Fibroblast of pulmonary artery (primary cell): ENCODE measurements at regions not wholly inside any gene's neighbourhood (a gene's known extent, or its start where the extent isn't known, plus 50 kb on each side); places are given as distances from the start of the nearest gene placed in this dataset.

Experiments used
- DNase-seq: peaks from one replicate; pipeline ENCODE4 v3.0.0-alpha.2; 2010; ENCODE audit warnings: low read depth
- H3K4me3 ChIP-seq: replicated peaks from 2 replicates; pipeline ENCODE4 v1.5.1; 2011; ENCODE audit warnings: low read depth, mild to moderate bottlenecking, control low read depth, low read length, moderate library complexity
- TF ChIP-seq, protein P1 (sequence below): IDR thresholded peaks from 2 replicates; pipeline ENCODE4 v1.5.1; 2011; ENCODE audit warnings: mild to moderate bottlenecking, control low read depth, low read length, inconsistent platforms; ENCODE audit errors: missing control alignments

DNA sequence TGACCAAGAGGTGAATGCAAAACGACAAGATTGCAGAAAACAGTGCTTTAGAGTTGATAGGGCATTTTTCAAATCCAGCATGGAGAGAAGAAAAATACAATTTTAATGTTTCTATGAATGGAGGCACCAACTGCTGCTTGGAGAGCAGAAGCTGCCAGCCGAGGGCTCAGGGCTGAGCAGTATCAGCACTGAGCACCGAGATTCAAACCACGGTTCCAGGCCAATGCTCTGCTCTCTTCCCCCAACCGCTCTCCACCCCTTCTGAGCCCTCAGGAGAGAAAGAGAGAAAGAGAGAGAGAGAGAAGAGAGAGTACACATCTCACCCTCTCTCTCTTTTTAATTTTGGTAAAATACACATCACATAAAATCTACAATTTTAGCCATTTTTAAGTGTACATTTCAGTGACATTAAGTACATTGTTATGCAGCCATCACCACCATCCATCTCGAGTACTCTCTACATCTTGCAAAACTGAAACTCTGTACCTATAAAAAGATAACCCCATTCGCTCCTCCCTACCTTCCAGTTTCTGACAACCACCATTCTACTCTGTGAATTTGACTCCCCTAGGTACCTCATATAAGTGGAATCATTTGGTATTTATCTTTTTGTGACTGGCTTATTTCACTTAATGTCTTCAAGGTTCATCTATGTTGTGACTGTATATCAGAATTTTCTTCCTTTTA is 333.3 kb downstream of the MIAT start:
- H3K4me3 ChIP-seq: no peak overlapping the region
- DNase-seq: no peak
- TF ChIP-seq, protein P1, sequence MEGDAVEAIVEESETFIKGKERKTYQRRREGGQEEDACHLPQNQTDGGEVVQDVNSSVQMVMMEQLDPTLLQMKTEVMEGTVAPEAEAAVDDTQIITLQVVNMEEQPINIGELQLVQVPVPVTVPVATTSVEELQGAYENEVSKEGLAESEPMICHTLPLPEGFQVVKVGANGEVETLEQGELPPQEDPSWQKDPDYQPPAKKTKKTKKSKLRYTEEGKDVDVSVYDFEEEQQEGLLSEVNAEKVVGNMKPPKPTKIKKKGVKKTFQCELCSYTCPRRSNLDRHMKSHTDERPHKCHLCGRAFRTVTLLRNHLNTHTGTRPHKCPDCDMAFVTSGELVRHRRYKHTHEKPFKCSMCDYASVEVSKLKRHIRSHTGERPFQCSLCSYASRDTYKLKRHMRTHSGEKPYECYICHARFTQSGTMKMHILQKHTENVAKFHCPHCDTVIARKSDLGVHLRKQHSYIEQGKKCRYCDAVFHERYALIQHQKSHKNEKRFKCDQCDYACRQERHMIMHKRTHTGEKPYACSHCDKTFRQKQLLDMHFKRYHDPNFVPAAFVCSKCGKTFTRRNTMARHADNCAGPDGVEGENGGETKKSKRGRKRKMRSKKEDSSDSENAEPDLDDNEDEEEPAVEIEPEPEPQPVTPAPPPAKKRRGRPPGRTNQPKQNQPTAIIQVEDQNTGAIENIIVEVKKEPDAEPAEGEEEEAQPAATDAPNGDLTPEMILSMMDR: no peak

GRCh38 chr22:26992556-26992955 is 335.2 kb downstream of the MIAT start:
- TF ChIP-seq, protein P1: no peak
- no peak overlapping the region for H3K4me3 ChIP-seq
- no peak for DNase-seq

GRCh38 chr22:26993886-26994285 is 336.5 kb downstream of the MIAT start:
- DNase-seq: no peak
- H3K4me3 ChIP-seq: no peak overlapping the region
- TF ChIP-seq, protein P1: no peak

DNA sequence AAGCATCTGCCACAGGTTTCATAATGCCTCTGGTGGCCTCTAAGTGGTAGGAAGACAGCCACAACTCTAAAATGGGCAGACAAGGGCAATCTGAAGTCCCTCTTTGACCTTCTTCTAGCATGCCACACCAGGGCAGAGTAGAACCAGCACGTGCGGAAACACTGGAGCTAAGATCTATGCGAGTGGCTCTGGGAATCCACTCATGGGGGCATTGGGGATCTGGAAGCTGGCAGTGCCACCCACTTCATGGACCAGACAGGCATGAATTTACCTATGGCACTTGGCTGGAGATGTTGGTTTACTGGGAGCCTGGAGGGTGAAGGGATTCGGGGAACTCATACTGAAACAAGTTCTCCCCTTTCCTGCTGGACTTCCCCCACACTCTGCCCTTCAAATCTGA is 337.4 kb downstream of the MIAT start:
- no peak overlapping the region for H3K4me3 ChIP-seq
- TF ChIP-seq, protein P1: no peak
- no peak for DNase-seq

DNA sequence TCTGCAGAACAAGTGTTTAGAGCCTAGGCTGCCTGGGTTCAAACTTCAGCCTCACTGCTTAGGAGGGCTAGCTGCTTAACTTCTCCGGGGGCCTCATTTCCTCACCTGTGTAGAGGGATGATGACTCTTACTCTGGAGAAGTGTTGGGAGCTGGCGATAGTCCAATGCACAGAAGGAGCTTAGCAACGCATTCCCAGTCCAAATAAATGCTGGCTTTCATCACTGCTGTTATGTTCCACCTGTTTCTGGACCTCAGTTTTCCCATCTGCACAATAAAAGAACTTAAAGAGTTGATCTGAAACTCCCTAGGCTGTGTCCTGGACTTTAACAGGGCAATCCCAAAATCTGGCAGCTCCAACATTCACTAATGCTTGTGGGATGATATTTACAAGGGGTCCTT is 337.8 kb downstream of the MIAT start:
- peak; percentile 2 for DNase-seq
- TF ChIP-seq, protein P1: no peak

DNA sequence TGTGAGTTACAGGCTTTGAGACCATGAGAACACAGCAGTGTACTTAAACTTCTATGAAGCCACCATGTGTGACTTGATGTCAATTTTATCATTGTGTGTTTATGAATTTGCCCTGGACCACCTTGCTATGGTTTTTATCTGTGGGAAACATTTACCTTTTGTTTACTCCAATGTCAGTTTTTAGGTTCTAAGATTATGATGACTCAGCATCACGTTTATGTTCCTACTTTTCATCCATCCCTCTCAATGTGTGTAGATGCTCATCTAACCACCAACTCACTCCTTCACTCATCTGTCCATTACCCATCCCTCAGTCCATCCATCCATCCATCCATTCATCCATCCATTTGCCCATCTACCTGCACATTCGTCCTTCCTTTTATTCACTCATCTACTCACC is 338.8 kb downstream of the MIAT start:
- no peak overlapping the region for H3K4me3 ChIP-seq
- TF ChIP-seq, protein P1: no peak
- DNase-seq: no peak

More for the DNA sequence above, 337.8 kb downstream of the MIAT start:
- H3K4me3 ChIP-seq: no peak overlapping the region

DNA sequence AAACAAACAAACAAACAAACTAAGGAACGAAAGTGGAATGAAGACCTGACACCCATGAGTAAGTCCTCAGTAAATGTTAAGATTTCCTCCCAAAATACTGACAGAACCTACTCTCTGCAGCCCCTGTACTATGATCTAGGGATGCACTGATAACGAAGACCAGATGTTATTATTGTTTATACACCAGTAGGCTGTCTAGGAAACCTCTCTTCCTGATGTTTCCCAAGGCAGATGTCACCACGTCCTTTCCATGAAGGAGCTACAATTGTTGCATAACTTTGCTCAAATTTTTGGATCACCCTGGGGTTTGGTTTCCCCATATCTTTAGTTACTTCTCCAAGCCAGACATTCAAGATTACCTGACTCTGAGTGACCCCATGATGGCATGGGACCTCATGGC is 340.7 kb downstream of the MIAT start:
- TF ChIP-seq, protein P1: no peak
- peak; percentile 5 for DNase-seq
- H3K4me3 ChIP-seq: no peak overlapping the region
